Thyroid gland (tissue), 4 donors: ENCODE measurements at regions not wholly inside any gene's neighbourhood (a gene's known extent, or its start where the extent isn't known, plus 50 kb on each side); places are given as distances from the start of the nearest gene placed in this dataset.

Experiments
- DNase-seq, 2 donors: peaks; one replicate each; pipeline ENCODE4 v3.0.0-alpha.2; 2019
- H3K27ac ChIP-seq, 3 donors: fragments of 200-600 bp; sonication (generic); 1 replicate in 2 of 3; 2 replicates in 1 of 3; pipeline ENCODE4 v1.5.1; 2016 to 2019; ENCODE audit warnings: mild to moderate bottlenecking in 1 of 3, moderate library complexity in 1 of 3
- H3K27me3 ChIP-seq: fragments of 200-600 bp; sonication (generic); one replicate; pipeline ENCODE4 v1.5.1; 2019
- H3K36me3 ChIP-seq, 2 donors: fragments of 200-600 bp; sonication (generic); one replicate each; pipeline ENCODE4 v1.5.1; 2016 to 2019
- H3K4me1 ChIP-seq, 2 donors: fragments of 200-600 bp; sonication (generic); one replicate each; pipeline ENCODE4 v1.5.1; 2017 to 2019
- H3K4me3 ChIP-seq, 3 donors: fragments of 200-600 bp; sonication (generic); replicated peaks in 1 of 3; 1 replicate in 2 of 3; 2 replicates in 1 of 3; pipeline ENCODE4 v1.5.1; 2016; ENCODE audit warnings: mild to moderate bottlenecking in 1 of 3
- H3K9me3 ChIP-seq: fragments of 200-600 bp; sonication (generic); one replicate; pipeline ENCODE4 v1.5.1; 2017
- POLR2A ChIP-seq, 2 donors: fragments of 450-650 bp; IDR thresholded peaks; one replicate each; pipeline ENCODE4 v1.6.1; 2017; ENCODE audit warnings: antibody characterized with exemption in 2 of 2, mild to moderate bottlenecking in 2 of 2, moderate library complexity in 1 of 2
- WGBS, 2 donors: methylation state at CpG; one replicate each; pipeline ENCODE4 v1.1.5; 2017; 5-methylcytosine and 5-hydroxymethylcytosine counted together
- intact Hi-C: fragments of 100-400 bp; cut with DNase I; formaldehyde crosslinking; loops from one replicate; pipeline ENCODE4 v1.15.1; 2023
- TF ChIP-seq, protein P1 (sequence below), 6 experiments: fragments of 200-600 bp in 3 of 6; fragments of 450-650 bp in 3 of 6; sonication (generic) in 3 of 6; IDR thresholded peaks; one replicate each; pipeline ENCODE4 v1.5.1; 2016 to 2019; ENCODE audit warnings: antibody characterized with exemption in 6 of 6, mild to moderate bottlenecking in 2 of 6, inconsistent platforms in 1 of 6, moderate library complexity in 1 of 6

DNA sequence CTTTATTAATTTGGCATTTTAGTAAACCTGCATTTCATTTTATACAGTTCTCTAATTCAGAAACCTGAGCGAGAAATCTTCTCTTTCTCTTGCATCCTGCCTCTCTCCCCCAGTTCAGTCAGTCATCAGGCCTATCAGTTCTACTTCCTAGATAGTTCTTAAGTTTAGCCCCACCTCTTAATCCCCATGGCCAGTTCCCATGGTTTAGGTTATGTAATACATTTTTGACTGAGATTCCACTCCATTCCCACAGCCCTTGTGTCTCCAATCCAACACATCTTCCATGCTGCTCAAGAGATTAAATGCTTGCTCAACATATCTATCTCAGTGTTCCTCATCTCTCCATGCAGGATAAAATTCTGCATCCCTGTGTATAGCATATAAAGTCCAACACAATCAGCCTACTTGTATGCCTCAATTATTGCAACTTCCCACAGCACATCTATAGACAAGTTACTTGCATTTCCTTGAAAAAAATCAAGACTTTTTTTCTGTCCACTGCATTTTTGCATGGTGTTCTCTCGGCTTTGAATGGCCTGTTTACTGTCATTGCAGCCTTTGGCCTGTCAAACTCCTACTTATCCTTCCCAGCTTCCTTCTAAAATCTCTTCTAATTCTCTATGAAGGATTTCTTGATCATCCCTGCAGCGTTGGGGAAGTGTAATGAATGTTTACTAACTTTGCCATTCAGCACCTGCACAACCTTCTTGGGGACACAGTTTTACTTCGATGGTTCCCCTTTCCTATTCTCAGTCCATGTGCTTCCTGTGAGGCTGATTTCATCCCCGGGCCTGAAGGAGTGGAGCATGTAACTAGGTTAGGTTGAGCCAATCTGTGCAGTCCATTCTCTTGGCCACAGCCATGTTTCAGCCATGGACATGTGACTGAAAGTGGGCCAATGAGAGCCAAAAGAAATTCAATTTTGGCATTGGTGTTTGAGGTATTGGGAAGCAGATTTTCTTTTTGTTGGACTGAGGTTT lies 80.8 kb downstream of the DACT1 start:
- no peaks in the 10 kb centered on the region for H3K27me3 ChIP-seq
- TF ChIP-seq, protein P1, sequence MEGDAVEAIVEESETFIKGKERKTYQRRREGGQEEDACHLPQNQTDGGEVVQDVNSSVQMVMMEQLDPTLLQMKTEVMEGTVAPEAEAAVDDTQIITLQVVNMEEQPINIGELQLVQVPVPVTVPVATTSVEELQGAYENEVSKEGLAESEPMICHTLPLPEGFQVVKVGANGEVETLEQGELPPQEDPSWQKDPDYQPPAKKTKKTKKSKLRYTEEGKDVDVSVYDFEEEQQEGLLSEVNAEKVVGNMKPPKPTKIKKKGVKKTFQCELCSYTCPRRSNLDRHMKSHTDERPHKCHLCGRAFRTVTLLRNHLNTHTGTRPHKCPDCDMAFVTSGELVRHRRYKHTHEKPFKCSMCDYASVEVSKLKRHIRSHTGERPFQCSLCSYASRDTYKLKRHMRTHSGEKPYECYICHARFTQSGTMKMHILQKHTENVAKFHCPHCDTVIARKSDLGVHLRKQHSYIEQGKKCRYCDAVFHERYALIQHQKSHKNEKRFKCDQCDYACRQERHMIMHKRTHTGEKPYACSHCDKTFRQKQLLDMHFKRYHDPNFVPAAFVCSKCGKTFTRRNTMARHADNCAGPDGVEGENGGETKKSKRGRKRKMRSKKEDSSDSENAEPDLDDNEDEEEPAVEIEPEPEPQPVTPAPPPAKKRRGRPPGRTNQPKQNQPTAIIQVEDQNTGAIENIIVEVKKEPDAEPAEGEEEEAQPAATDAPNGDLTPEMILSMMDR (IDR thresholded peaks at IDR 0.05), result no peak
- TF ChIP-seq POLR2A (IDR thresholded peaks at IDR 0.05), result no peak
- H3K4me3 ChIP-seq, result no peak overlapping the region
- intact Hi-C loops, result no loop called here
- H3K4me1 ChIP-seq, result no peaks in the 10 kb centered on the region
- 81 to 90% methylated on average over 5 of the region's 5 CpGs for WGBS, 2 donors
- H3K27ac ChIP-seq, result no peak overlapping the region
- no peak for DNase-seq
- H3K9me3 ChIP-seq, result no peaks in the 10 kb centered on the region
- no peaks in the 10 kb centered on the region for H3K36me3 ChIP-seq

DNA sequence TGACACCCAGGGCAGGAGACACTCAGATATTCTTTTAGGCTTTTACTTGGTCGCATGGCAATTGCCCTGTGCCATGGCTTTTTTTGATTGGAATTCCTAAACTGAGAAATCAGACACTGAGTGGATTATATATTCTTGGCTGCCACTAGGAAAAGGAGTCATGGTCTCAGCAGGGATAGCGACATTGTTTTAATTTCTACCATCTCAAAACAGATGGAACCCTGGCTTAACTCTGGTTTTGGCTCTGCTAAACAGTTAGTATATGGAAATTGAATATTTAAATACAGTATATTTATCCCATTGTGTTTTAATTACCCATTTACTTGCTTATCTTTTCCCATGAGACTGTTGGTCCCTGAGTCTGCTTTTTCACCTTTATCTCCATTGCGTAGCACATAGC lies 84.0 kb downstream of the DACT1 start:
- Histone ChIP-seq H3K9me3 (no peaks in the 10 kb centered on the region), H3K27me3 (no peaks in the 10 kb centered on the region), H3K36me3 (no peaks in the 10 kb centered on the region), H3K4me3 (no peak overlapping the region), H3K27ac (no peak overlapping the region), H3K4me1 (no peaks in the 10 kb centered on the region)
- intact Hi-C loops, result no loop called here
- TF ChIP-seq POLR2A (IDR thresholded peaks at IDR 0.05), result no peak
- TF ChIP-seq, protein P1 (IDR thresholded peaks at IDR 0.05), result no peak
- WGBS, 2 donors, result 87 to 94% methylated on average over 3 of the region's 3 CpGs
- no peak for DNase-seq

DNA sequence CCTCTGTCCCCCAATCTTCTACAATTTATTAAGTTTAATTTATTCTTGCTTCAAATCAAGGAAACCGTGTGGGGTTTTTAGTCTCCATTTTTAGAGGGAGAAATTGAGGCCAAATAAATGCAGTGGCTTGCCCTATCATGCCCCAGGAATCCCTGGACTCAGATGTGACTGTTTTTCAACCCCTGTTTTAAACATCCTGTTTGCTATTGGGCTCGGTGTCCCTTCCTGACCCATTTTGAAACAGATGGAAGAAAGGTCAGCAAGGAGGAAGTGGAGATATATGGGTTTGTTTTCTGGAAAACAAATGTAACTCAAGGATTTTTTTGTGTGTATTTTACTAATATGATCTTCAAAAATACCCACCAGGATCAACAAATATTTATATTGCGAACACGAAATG lies 84.7 kb downstream of the DACT1 start:
- 76 to 83% methylated on average over 4 of the region's 4 CpGs for WGBS, 2 donors
- Histone ChIP-seq H3K4me3 (no peak overlapping the region), H3K9me3 (no peaks in the 10 kb centered on the region), H3K36me3 (no peaks in the 10 kb centered on the region), H3K4me1 (no peaks in the 10 kb centered on the region), H3K27me3 (no peaks in the 10 kb centered on the region), H3K27ac (no peak overlapping the region)
- intact Hi-C loops, result no loop called here
- no peak for TF ChIP-seq POLR2A (IDR thresholded peaks at IDR 0.05)
- TF ChIP-seq, protein P1 (IDR thresholded peaks at IDR 0.05), result no peak
- no peak for DNase-seq

DNA sequence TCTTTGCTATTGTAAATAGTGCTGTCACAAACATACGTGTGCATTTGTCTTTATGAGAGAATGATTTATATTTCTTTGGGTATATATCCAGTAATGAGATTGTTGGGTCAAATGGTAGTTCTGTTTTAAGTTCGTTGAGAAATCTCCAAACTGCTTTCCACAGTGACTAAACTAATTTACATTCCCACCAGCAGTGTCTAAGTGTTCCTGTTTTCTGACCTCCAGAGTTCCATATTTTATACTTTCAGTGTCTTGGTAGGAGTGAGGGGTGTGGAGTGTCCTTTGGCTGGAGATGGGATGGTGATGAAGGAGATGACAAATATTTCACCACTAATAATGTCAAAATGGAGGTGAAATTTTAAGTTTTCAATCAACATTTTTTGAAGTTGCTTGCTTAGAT lies 86.4 kb downstream of the DACT1 start:
- intact Hi-C loops, result no loop called here
- Histone ChIP-seq H3K9me3 (no peaks in the 10 kb centered on the region), H3K27me3 (no peaks in the 10 kb centered on the region), H3K4me1 (no peaks in the 10 kb centered on the region), H3K4me3 (no peak overlapping the region), H3K27ac (no peak overlapping the region), H3K36me3 (no peaks in the 10 kb centered on the region)
- WGBS, 2 donors, result 82 to 91% methylated on average over 2 of the region's 2 CpGs
- DNase-seq, result no peak
- no peak for TF ChIP-seq POLR2A (IDR thresholded peaks at IDR 0.05)
- TF ChIP-seq, protein P1 (IDR thresholded peaks at IDR 0.05), result no peak

DNA sequence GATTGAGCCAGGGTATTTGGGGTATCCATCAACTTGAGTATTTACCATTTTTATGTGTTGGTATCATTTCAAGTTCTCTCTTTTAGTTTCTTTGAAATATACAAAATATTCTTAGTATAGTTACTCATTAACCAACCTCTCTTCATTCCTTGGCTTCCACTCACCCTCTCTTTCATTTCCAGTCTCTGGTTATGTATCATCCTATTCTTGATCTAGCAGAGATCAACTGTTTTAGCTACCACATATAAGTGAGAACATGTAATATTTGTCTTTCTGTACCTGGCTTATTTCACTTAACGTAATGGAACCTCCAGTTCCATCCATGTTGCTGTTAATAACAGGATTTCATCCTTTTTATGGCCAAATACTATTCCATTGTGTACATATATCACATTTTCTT lies 86.9 kb downstream of the DACT1 start:
- DNase-seq, result no peak
- Histone ChIP-seq H3K4me3 (no peak overlapping the region), H3K9me3 (no peaks in the 10 kb centered on the region), H3K27me3 (no peaks in the 10 kb centered on the region), H3K4me1 (no peaks in the 10 kb centered on the region), H3K27ac (no peak overlapping the region), H3K36me3 (no peaks in the 10 kb centered on the region)
- intact Hi-C loops, result no loop called here
- 88 to 97% methylated on average over 1 of the region's 1 CpG for WGBS, 2 donors
- no peak for TF ChIP-seq POLR2A (IDR thresholded peaks at IDR 0.05)
- TF ChIP-seq, protein P1 (IDR thresholded peaks at IDR 0.05), result no peak
